Stimulated activated CD8-positive, alpha-beta memory T cell treated with anti-CD3 and anti-CD28 coated beads, Interleukin-12 subunit alpha, Interleukin-12 subunit beta, amount 100 ng/mL, for 24 hours (primary cell): ENCODE measurements at regions not wholly inside any gene's neighbourhood (a gene's known extent, or its start where the extent isn't known, plus 50 kb on each side); places are given as distances from the start of the nearest gene placed in this dataset.
"Not testable (repeated sequence)": the region's sequence is repeated elsewhere in the genome, so short reads cannot be mapped to it uniquely, and the experiment has no call there.

ENCODE experiments used
- DNase-seq: peaks from one replicate; pipeline ENCODE4 v3.0.0-alpha.2; 2020; ENCODE audit errors: extremely low read depth

- DNase-seq = no peak
Measured at GRCh38 chr9:19937121-19937520, 148.3 kb upstream of the SLC24A2 start.

GRCh38 chr9:19936598-19936997, 147.8 kb upstream of the SLC24A2 start:
- DNase-seq = no peak

- DNase-seq = no peak
Measured at GRCh38 chr9:19935422-19935821, 146.6 kb upstream of the SLC24A2 start.

- DNase-seq = no peak
Measured at GRCh38 chr9:19934301-19934871, 145.5 kb upstream of the SLC24A2 start.

GRCh38 chr9:19931098-19931890, 142.5 kb upstream of the SLC24A2 start:
- DNase-seq = no peak

GRCh38 chr9:19927560-19927959, 138.7 kb upstream of the SLC24A2 start:
- DNase-seq = no peak

GRCh38 chr9:19926774-19927173, 137.9 kb upstream of the SLC24A2 start:
- no peak for DNase-seq

- peak; percentile 36 for DNase-seq
Measured at GRCh38 chr9:19925674-19926503, 137.1 kb upstream of the SLC24A2 start.

- DNase-seq = no peak
Measured at GRCh38 chr9:19924080-19924479, 135.2 kb upstream of the SLC24A2 start.

- DNase-seq = no peak
Measured at GRCh38 chr9:19922476-19923118, 133.8 kb upstream of the SLC24A2 start.

- DNase-seq = no peak
Measured at GRCh38 chr9:19920401-19920800, 131.6 kb upstream of the SLC24A2 start.

GRCh38 chr9:19918630-19919029, 129.8 kb upstream of the SLC24A2 start:
- DNase-seq = no peak

- DNase-seq = no peak
Measured at GRCh38 chr9:19914044-19914443, 125.2 kb upstream of the SLC24A2 start.

- no peak for DNase-seq
Measured at GRCh38 chr9:19913151-19913550, 124.3 kb upstream of the SLC24A2 start.

GRCh38 chr9:19903076-19903475, 114.2 kb upstream of the SLC24A2 start:
- no peak for DNase-seq

GRCh38 chr9:19901586-19901985, 112.7 kb upstream of the SLC24A2 start:
- DNase-seq = no peak

GRCh38 chr9:19896161-19896560, 107.3 kb upstream of the SLC24A2 start:
- no peak for DNase-seq

- not testable (repeated sequence) for DNase-seq
Measured at GRCh38 chr9:19895578-19895977, 106.7 kb upstream of the SLC24A2 start.

- no peak for DNase-seq
Measured at GRCh38 chr9:19895006-19895405, 106.2 kb upstream of the SLC24A2 start.

- no peak for DNase-seq
Measured at GRCh38 chr9:19885608-19886007, 96.8 kb upstream of the SLC24A2 start.

- DNase-seq = no peak
Measured at GRCh38 chr9:19879062-19879461, 90.2 kb upstream of the SLC24A2 start.
